ENCODE measurements at regions not wholly inside any gene's neighbourhood (a gene's known extent, or its start where the extent isn't known, plus 50 kb on each side); places are given as distances from the start of the nearest gene placed in this dataset.

GRCh38 chr3:176159796-176160195, 1037.5 kb downstream of the TBL1XR1 start:
- no peak for TF ChIP-seq CTCF (IDR thresholded peaks at IDR 0.05; ENCODE audit: poor library complexity)
- no peak for TF ChIP-seq EZH2 (IDR thresholded peaks at IDR 0.05; ENCODE audit: borderline replicate concordance)
- TF ChIP-seq EZH2phosphoT487 (IDR thresholded peaks at IDR 0.05; ENCODE audit: low read depth, severe bottlenecking, unreplicated experiment), result no peak

Measured in hepatocyte (in vitro differentiated cells).